Esophagus muscularis mucosa (tissue), 4 donors: ENCODE measurements at regions not wholly inside any gene's neighbourhood (a gene's known extent, or its start where the extent isn't known, plus 50 kb on each side); places are given as distances from the start of the nearest gene placed in this dataset.

Experiments
- EP300 ChIP-seq: sonication (generic); formaldehyde crosslinking; IDR thresholded peaks from one replicate; pipeline ENCODE4 v1.6.1; 2017; ENCODE audit warnings: antibody characterized with exemption
- POLR2A ChIP-seq: fragments of 450-650 bp; IDR thresholded peaks from one replicate; pipeline ENCODE4 v1.6.1; 2017; ENCODE audit warnings: antibody characterized with exemption, moderate library complexity, mild to moderate bottlenecking, low read depth
- POLR2AphosphoS5 ChIP-seq, 2 donors: sonication (generic); formaldehyde crosslinking; IDR thresholded peaks; one replicate each; pipeline ENCODE4 v1.6.1; 2017; ENCODE audit warnings: antibody characterized with exemption in 2 of 2
- TF ChIP-seq, protein P1 (sequence below), 3 experiments: fragments of 200-600 bp in 2 of 3; fragments of 450-650 bp in 1 of 3; sonication (generic) in 2 of 3; IDR thresholded peaks; one replicate each; pipeline ENCODE4 v1.5.1; 2017 to 2019; ENCODE audit warnings: antibody characterized with exemption in 3 of 3, mild to moderate bottlenecking in 2 of 3, moderate library complexity in 1 of 3

DNA sequence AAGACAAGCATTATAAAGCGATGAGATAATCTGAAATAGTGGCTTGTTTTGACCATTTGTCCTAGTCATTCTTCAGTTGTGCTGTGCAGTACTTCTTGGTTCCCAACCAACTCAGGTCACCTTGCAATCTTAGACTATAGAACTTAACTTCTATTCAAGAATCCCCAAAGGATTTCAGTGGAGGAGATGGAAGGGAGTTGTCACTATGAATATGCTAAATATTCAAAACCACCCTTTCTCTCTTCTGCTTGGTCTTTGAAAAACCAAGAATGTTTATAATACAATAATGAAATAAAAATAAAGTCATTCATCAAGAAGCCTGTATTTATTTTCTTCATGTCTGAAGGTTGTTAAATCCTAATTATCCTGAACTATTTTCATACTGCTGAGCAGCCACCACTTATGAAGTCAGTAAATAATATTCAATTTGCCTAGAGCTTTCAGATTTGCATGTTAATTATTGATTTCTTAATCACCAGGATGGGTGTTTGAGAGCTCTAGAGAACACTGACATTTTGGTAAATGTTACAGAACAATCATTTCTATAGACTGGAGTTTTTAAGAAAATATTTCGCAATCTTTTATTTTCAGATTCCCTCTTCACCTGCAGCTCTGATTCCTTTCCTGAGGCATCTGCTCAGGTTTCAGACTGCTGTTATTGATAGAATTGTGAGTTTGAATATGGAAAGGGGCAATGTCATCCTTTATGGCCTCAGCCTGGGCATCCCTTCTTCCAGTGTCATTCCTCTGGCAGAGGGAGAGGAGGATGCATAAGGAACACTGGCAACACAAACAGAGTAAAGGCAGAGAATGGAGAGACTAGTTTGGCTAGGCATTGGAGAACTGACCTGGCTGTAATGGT lies 91.5 kb upstream of the USP47 start:
- no peak for TF ChIP-seq POLR2AphosphoS5 (IDR thresholded peaks at IDR 0.05)
- TF ChIP-seq, protein P1, sequence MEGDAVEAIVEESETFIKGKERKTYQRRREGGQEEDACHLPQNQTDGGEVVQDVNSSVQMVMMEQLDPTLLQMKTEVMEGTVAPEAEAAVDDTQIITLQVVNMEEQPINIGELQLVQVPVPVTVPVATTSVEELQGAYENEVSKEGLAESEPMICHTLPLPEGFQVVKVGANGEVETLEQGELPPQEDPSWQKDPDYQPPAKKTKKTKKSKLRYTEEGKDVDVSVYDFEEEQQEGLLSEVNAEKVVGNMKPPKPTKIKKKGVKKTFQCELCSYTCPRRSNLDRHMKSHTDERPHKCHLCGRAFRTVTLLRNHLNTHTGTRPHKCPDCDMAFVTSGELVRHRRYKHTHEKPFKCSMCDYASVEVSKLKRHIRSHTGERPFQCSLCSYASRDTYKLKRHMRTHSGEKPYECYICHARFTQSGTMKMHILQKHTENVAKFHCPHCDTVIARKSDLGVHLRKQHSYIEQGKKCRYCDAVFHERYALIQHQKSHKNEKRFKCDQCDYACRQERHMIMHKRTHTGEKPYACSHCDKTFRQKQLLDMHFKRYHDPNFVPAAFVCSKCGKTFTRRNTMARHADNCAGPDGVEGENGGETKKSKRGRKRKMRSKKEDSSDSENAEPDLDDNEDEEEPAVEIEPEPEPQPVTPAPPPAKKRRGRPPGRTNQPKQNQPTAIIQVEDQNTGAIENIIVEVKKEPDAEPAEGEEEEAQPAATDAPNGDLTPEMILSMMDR (IDR thresholded peaks at IDR 0.05): no peak
- TF ChIP-seq POLR2A: no peak
- no peak for TF ChIP-seq EP300
